K562 (cell line): ENCODE measurements at regions not wholly inside any gene's neighbourhood (a gene's known extent, or its start where the extent isn't known, plus 50 kb on each side); places are given as distances from the start of the nearest gene placed in this dataset.

ENCODE experiments used
- ATAC-seq: fragments of 200-7000 bp; cut with Tn5 transposase; 3 replicates; pipeline ENCODE4 v1.9.1; 2020; ENCODE audit warnings: moderate library complexity
- BruUV-seq: library from RNA; stranded (reverse); fragments of 400-500 nt; replicated peaks from 2 replicates; lab custom pipeline; 2021; lab: Mats Ljungman, UMichigan
- CTCF ChIA-PET: fragments of 300-600 bp; formaldehyde crosslinking; extraction: SDS; loops from one replicate; lab custom pipeline; 2021; ENCODE audit warnings: low intra/inter-chr PET ratio; lab: Yijun Ruan, JAX
- POLR2A ChIA-PET: fragments of 300-600, 350-650 bp; sonication (Branson Sonifier 250); formaldehyde crosslinking; extraction: SDS; loops from one replicate; lab custom pipeline; 2021; ENCODE audit warnings: antibody characterized with exemption, inconsistent platforms; lab: Yijun Ruan, JAX
- DNase-seq, 4 experiments: peaks; one replicate each; pipeline versions ENCODE4 v3.0.0 to v3.0.0-alpha.2; 2011 to 2018; ENCODE audit warnings: low spot score in 3 of 4, mixed read lengths in 3 of 4; ENCODE audit errors: extremely low read depth in 1 of 4
- FAIRE-seq: peaks from 2 replicates; lab custom pipeline; 2011; peaks lifted over from hg19 to GRCh38; lab: Jason Lieb, UNC
- H2AFZ ChIP-seq: 2 replicates; pipeline ENCODE4 v1.6.0; 2011; ENCODE audit warnings: low read depth, low read length, control low read depth, inconsistent platforms
- H3K27ac ChIP-seq: fragments of 200-600 bp; 3 replicates; pipeline ENCODE4 v1.8.0; 2011; ENCODE audit warnings: low read depth, mild to moderate bottlenecking, control low read depth, inconsistent platforms, low read length, moderate library complexity, mixed read lengths; ENCODE audit errors: extremely low read depth
- H3K27me3 ChIP-seq, 2 experiments: fragments of 300-600 bp in 1 of 2; 2 replicates in 1 of 2; 3 replicates in 1 of 2; pipeline versions ENCODE4 v1.6.0 to v1.8.0; 2011; ENCODE audit warnings: inconsistent platforms in 2 of 2, low read length in 2 of 2, mild to moderate bottlenecking in 1 of 2, mixed read lengths in 1 of 2, moderate library complexity in 1 of 2; ENCODE audit not compliant: control insufficient read depth in 2 of 2, insufficient read depth in 2 of 2
- H3K36me3 ChIP-seq: fragments of 300-600 bp; 3 replicates; pipeline ENCODE4 v1.8.0; 2011; ENCODE audit warnings: mild to moderate bottlenecking, low read length, inconsistent platforms; ENCODE audit not compliant: control insufficient read depth, insufficient read depth
- H3K4me1 ChIP-seq, 2 experiments: fragments of 200-600 bp in 1 of 2; replicated peaks in 1 of 2; 2 replicates in 1 of 2; 3 replicates in 1 of 2; pipeline versions ENCODE4 v1.5.1 to v1.8.0; 2011; ENCODE audit warnings: inconsistent platforms in 2 of 2, low read length in 2 of 2, mild to moderate bottlenecking in 1 of 2, mixed read lengths in 1 of 2, moderate library complexity in 1 of 2; ENCODE audit not compliant: control insufficient read depth in 2 of 2, insufficient read depth in 2 of 2
- H3K4me2 ChIP-seq: 2 replicates; pipeline ENCODE4 v1.6.1; 2011; ENCODE audit warnings: low read length, control low read depth, inconsistent platforms, mixed read lengths; ENCODE audit not compliant: insufficient read depth
- H3K4me3 ChIP-seq: fragments of 200-600 bp; sonication (generic), shearing (Covaris generic); 2 replicates; pipeline ENCODE4 v1.5.1; 2016; ENCODE audit warnings: control low read depth, inconsistent platforms
- H3K79me2 ChIP-seq: fragments of 200-600 bp; 3 replicates; pipeline ENCODE4 v1.8.0; 2011; ENCODE audit warnings: low read length, inconsistent platforms; ENCODE audit not compliant: control insufficient read depth, insufficient read depth
- H3K9ac ChIP-seq, 2 experiments: 2 replicates each; pipeline versions ENCODE4 v1.6.0 to v1.6.1; 2011; ENCODE audit warnings: low read depth in 2 of 2, low read length in 2 of 2, control low read depth in 1 of 2, inconsistent platforms in 1 of 2, mild to moderate bottlenecking in 1 of 2, mixed read lengths in 1 of 2; ENCODE audit not compliant: insufficient read depth in 1 of 2
- H3K9me1 ChIP-seq: one replicate; pipeline ENCODE4 v1.6.0; 2011; ENCODE audit warnings: inconsistent platforms, mild to moderate bottlenecking, low read length, moderate library complexity; ENCODE audit not compliant: control insufficient read depth, insufficient read depth
- H3K9me3 ChIP-seq: replicated peaks from 2 replicates; pipeline ENCODE4 v1.5.1; 2011; ENCODE audit warnings: low read depth, low read length, inconsistent platforms; ENCODE audit not compliant: control insufficient read depth, insufficient read depth
- H4K20me1 ChIP-seq: replicated peaks from 2 replicates; pipeline ENCODE4 v1.6.1; 2011; ENCODE audit warnings: low read length, inconsistent platforms, mixed read lengths; ENCODE audit not compliant: control insufficient read depth, insufficient read depth
- AFF1 ChIP-seq, 2 experiments: fragments of 450-650 bp; IDR thresholded peaks; 2 replicates each; pipeline ENCODE4 v1.6.1; 2018; ENCODE audit warnings: mild to moderate bottlenecking in 2 of 2, low read depth in 1 of 2; ENCODE audit not compliant: partially characterized antibody in 2 of 2
- FOXJ2 ChIP-seq: fragments of 200-800 bp; sonication (Bioruptor generic); IDR thresholded peaks from 2 replicates; pipeline ENCODE4 v1.6.1; 2016; ENCODE audit warnings: missing genetic modification characterization, missing compliant biosample characterization
- GABPB2 ChIP-seq: fragments of 250-450 bp; sonication (Bioruptor Pico); conservative IDR thresholded peaks from 2 replicates; pipeline ENCODE4 v1.5.1; 2021; ENCODE audit warnings: mild to moderate bottlenecking
- NELFE ChIP-seq: IDR thresholded peaks from 2 replicates; pipeline ENCODE4 v1.6.1; 2011; ENCODE audit warnings: mild to moderate bottlenecking; ENCODE audit not compliant: insufficient read depth, insufficient read length
- PHF20 ChIP-seq: fragments of 450-650 bp; IDR thresholded peaks from 2 replicates; pipeline ENCODE4 v1.6.1; 2018; ENCODE audit not compliant: partially characterized antibody
- RAD21 ChIP-seq, 2 experiments: fragments of 250-450 bp in 1 of 2; fragments of 450-650 bp in 1 of 2; sonication (Bioruptor Pico) in 1 of 2; formaldehyde crosslinking in 1 of 2; IDR thresholded peaks in 1 of 2; conservative IDR thresholded peaks in 1 of 2; 2 replicates each; pipeline versions ENCODE4 v1.4.0 to v1.8.0; 2020 to 2022; ENCODE audit warnings: mild to moderate bottlenecking in 2 of 2, moderate library complexity in 1 of 2
- STAT5A ChIP-seq: IDR thresholded peaks from 2 replicates; pipeline ENCODE4 v1.6.1; 2012; ENCODE audit warnings: low read length, inconsistent platforms, borderline replicate concordance
- ZBED1 ChIP-seq: IDR thresholded peaks from 2 replicates; pipeline ENCODE4 v1.6.1; 2014
- ZNF175 ChIP-seq: fragments of 200-800 bp; sonication (Bioruptor generic); IDR thresholded peaks from 2 replicates; pipeline ENCODE4 v1.6.1; 2016; ENCODE audit warnings: low read depth, mild to moderate bottlenecking, missing genetic modification characterization, missing compliant biosample characterization
- ZNF232 ChIP-seq: sonication (generic); formaldehyde crosslinking; IDR thresholded peaks from 2 replicates; pipeline ENCODE4 v1.8.0; 2022; ENCODE audit warnings: mild to moderate bottlenecking, missing genetic modification reagents
- ZNF280B ChIP-seq: fragments of 250-450 bp; sonication (Bioruptor Pico); IDR thresholded peaks from 2 replicates; pipeline ENCODE4 v1.5.1; 2021; ENCODE audit warnings: mild to moderate bottlenecking
- WGBS: fragments of 100-300 bp; shearing (Covaris generic); methylation state at CpG from one replicate; pipeline ENCODE4 v1.1.6; 2016; ENCODE audit warnings: low coverage, mixed read lengths; ENCODE audit not compliant: insufficient coverage; ENCODE audit errors: missing lambda C conversion rate; 5-methylcytosine and 5-hydroxymethylcytosine counted together
- in situ Hi-C: fragments of 300-500 bp; cut with MboI; formaldehyde crosslinking; loops from 4 replicates; pipeline ENCODE4 v1.15.0; 2018; ENCODE audit warnings: inconsistent platforms, mixed read lengths
- intact Hi-C: fragments of 100-400 bp; cut with micrococcal nuclease; formaldehyde crosslinking; loops from 2 replicates; pipeline ENCODE4 v1.14.2; 2022
- TF ChIP-seq, protein P1 (sequence below): fragments of 250-450 bp; sonication (Bioruptor Pico); IDR thresholded peaks from 2 replicates; pipeline ENCODE4 v1.4.0; 2020; ENCODE audit warnings: mild to moderate bottlenecking, moderate library complexity
- TF ChIP-seq, protein P2 (sequence below): fragments of 250-450 bp; sonication (Bioruptor Pico); IDR thresholded peaks from 2 replicates; pipeline ENCODE4 v1.9.0; 2021; ENCODE audit warnings: mild to moderate bottlenecking, inconsistent platforms

- H3K4me1 ChIP-seq = no peaks in the 10 kb centered on the region
- ChIA-PET POLR2A (no interaction called here), CTCF (no interaction called here)
- no peak for ATAC-seq
- intact Hi-C loops (no loop called here), in situ Hi-C loops (no loop called here)
- H3K9ac ChIP-seq = no peak overlapping the region
- DNase-seq = no peak
- no peaks in the 10 kb centered on the region for H3K79me2 ChIP-seq
- H2AFZ ChIP-seq = no peak overlapping the region
- no peaks in the 10 kb centered on the region for H3K36me3 ChIP-seq
- H3K9me3 ChIP-seq = no peaks in the 10 kb centered on the region; the same call in 1 of the 2 replicates
- WGBS = 0% methylated on average over 2 of the region's 2 CpGs
- no TSS peak for BruUV-seq
- FAIRE-seq = no peak
- H3K27me3 ChIP-seq = no peaks in the 10 kb centered on the region
- no peak overlapping the region for H3K4me2 ChIP-seq
- H3K4me3 ChIP-seq = no peak overlapping the region
- H4K20me1 ChIP-seq = no peaks in the 10 kb centered on the region
- no peak overlapping the region for H3K27ac ChIP-seq
- H3K9me1 ChIP-seq = no peaks in the 10 kb centered on the region
- TF ChIP-seq, protein P1, sequence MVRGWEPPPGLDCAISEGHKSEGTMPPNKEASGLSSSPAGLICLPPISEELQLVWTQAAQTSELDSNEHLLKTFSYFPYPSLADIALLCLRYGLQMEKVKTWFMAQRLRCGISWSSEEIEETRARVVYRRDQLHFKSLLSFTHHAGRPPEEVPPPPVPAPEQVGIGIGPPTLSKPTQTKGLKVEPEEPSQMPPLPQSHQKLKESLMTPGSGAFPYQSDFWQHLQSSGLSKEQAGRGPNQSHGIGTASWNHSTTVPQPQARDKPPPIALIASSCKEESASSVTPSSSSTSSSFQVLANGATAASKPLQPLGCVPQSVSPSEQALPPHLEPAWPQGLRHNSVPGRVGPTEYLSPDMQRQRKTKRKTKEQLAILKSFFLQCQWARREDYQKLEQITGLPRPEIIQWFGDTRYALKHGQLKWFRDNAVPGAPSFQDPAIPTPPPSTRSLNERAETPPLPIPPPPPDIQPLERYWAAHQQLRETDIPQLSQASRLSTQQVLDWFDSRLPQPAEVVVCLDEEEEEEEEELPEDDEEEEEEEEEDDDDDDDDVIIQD = no peak
- TF ChIP-seq STAT5A = no peak
- no peak for TF ChIP-seq ZNF175 (CRISPR knock-in tag)
- no peak for TF ChIP-seq RAD21 (CRISPR knock-in tag; conservative IDR thresholded peaks at IDR 0.05 in 1 of 2, IDR thresholded peaks at IDR 0.05 in 1 of 2)
- no peak for TF ChIP-seq NELFE
- no peak for TF ChIP-seq FOXJ2 (tag)
- no peak for TF ChIP-seq ZNF232 (CRISPR knock-in tag)
- TF ChIP-seq, protein P2, sequence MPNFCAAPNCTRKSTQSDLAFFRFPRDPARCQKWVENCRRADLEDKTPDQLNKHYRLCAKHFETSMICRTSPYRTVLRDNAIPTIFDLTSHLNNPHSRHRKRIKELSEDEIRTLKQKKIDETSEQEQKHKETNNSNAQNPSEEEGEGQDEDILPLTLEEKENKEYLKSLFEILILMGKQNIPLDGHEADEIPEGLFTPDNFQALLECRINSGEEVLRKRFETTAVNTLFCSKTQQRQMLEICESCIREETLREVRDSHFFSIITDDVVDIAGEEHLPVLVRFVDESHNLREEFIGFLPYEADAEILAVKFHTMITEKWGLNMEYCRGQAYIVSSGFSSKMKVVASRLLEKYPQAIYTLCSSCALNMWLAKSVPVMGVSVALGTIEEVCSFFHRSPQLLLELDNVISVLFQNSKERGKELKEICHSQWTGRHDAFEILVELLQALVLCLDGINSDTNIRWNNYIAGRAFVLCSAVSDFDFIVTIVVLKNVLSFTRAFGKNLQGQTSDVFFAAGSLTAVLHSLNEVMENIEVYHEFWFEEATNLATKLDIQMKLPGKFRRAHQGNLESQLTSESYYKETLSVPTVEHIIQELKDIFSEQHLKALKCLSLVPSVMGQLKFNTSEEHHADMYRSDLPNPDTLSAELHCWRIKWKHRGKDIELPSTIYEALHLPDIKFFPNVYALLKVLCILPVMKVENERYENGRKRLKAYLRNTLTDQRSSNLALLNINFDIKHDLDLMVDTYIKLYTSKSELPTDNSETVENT (CRISPR knock-in tag) = no peak
- TF ChIP-seq GABPB2 (CRISPR knock-in tag) = no peak
- TF ChIP-seq PHF20 = no peak
- no peak for TF ChIP-seq ZBED1
- TF ChIP-seq AFF1 (IDR thresholded peaks at IDR 0.05; ENCODE audit: low read depth in 1 of 2, partially characterized antibody in 2 of 2) = no peak
- TF ChIP-seq ZNF280B (CRISPR knock-in tag) = no peak
These were observed 572.2 kb upstream of the LMCD1 start for GRCh38 chr3:7929319-7929889.
